ENCODE measurements at regions not wholly inside any gene's neighbourhood (a gene's known extent, or its start where the extent isn't known, plus 50 kb on each side); places are given as distances from the start of the nearest gene placed in this dataset.

DNA sequence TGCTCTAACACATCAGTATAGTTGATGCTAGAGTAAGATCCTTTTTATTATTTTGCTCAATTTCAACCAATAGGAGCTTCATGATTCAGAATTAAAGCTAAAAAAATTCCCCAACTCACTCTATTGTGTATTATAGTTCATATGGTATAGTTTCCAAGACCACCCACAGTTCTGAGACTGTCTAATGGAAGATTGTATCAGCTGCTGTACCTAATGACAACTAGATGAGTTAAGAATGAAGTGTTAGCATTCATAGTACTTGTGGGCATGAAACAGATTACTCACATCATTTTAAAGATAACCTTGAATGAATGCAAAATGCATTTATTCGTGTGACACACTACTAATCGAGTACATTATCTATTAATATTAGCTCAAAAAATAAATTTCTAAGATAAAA lies 289.9 kb upstream of the ATP11B start:
- no peak for TF ChIP-seq CTCF (IDR thresholded peaks at IDR 0.05; ENCODE audit: insufficient read depth, low read depth, low read length)
- H3K4me3 ChIP-seq (ENCODE audit: low read depth, low read length): no peak overlapping the region
- no peak for DNase-seq (ENCODE audit: low read depth)

GRCh38 chr3:182508919-182509711 lies 284.2 kb upstream of the ATP11B start:
- no peak for TF ChIP-seq CTCF (IDR thresholded peaks at IDR 0.05; ENCODE audit: insufficient read depth, low read depth, low read length)
- H3K4me3 ChIP-seq (ENCODE audit: low read depth, low read length): no peak overlapping the region
- no peak for DNase-seq (ENCODE audit: low read depth)

- no peak for TF ChIP-seq CTCF (IDR thresholded peaks at IDR 0.05; ENCODE audit: insufficient read depth, low read depth, low read length)
- no peak for DNase-seq (ENCODE audit: low read depth)
- no peak overlapping the region for H3K4me3 ChIP-seq (ENCODE audit: low read depth, low read length)
Observed at GRCh38 chr3:182509844-182510460, 283.4 kb upstream of the ATP11B start.

DNA sequence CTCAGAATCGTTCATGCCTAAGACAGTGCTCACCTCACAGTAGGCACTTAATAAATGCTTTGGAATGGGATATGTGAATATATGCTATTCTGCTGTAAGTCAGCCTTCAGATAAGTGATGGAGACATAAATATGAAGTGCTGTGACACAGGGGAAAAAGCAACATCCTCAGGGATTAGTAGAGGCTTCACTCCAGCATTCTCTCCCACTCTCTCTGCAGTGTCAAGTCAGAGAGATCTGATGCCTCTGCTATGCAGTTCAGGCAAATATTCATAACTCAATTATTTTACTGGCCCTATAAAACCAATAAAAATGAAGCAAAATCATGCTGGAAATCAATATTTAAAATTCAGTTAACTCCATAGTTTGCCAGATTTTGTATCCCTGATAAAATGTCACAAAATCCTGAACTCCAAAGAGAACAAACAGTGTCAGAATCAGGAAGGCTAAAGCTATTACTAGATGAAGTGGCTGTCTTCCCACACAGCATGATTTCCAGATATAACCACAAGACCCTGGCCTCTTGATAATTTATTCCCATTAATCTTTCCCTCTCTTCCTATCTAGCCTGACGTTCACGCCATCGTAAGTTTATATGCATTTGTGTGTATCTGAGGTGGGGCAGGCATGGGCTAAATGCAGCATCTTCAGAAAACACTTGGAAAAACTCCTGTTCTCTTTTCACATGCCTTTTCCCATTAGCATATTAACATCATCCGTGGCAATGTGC lies 278.9 kb upstream of the ATP11B start:
- no peak for DNase-seq (ENCODE audit: low read depth)
- no peak for TF ChIP-seq CTCF (IDR thresholded peaks at IDR 0.05; ENCODE audit: insufficient read depth, low read depth, low read length)

DNA sequence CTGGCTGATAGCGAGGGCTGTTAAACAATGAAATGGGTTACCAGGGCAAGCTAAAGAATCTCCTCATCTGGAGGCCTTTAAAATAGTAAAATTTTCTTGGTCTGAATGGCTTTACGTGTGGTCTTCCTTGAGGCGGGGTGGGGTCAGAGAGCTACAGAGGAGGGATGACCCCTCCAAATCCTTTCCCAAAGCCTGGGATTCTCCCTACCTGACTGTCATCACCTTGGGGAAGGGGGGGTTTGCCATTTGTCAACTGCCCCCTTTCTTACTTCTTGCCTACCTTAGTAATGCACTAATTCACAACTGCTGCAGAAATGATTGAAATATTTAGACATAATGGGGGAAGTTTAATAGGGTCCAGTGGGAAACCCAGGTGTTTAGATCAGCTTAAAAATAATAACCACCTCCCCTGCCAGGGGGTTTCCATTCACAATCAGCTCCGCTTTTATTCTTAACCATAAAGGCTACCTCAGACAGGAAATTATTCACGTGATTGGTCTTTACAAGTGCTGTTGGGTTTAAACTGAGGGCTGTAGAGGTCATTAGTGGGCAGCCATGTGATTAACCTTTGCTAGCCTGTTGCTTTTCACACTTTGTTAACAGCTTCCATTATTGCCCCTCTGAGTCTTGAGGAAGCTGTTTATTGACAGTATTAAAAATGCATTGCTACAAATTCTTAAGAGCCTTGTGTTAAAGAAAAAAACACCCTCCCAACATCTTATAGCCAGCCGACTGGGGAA lies 276.5 kb upstream of the ATP11B start:
- H3K4me3 ChIP-seq (ENCODE audit: low read depth, low read length): no peak overlapping the region
- no peak for DNase-seq (ENCODE audit: low read depth)
- TF ChIP-seq CTCF (IDR thresholded peaks at IDR 0.05; ENCODE audit: insufficient read depth, low read depth, low read length): no peak

More for the DNA sequence above, 278.9 kb upstream of the ATP11B start:
- H3K4me3 ChIP-seq (ENCODE audit: low read depth, low read length): no peak overlapping the region

GRCh38 chr3:182519569-182519968 lies 273.7 kb upstream of the ATP11B start:
- no peak for DNase-seq (ENCODE audit: low read depth)
- no peak overlapping the region for H3K4me3 ChIP-seq (ENCODE audit: low read depth, low read length)
- no peak for TF ChIP-seq CTCF (IDR thresholded peaks at IDR 0.05; ENCODE audit: insufficient read depth, low read depth, low read length)

All from fibroblast of villous mesenchyme (primary cell).